Right atrium auricular region (tissue), 2 donors: ENCODE measurements at regions not wholly inside any gene's neighbourhood (a gene's known extent, or its start where the extent isn't known, plus 50 kb on each side); places are given as distances from the start of the nearest gene placed in this dataset.

Source experiments
- DNase-seq: peaks from one replicate; pipeline ENCODE4 v3.0.0-alpha.2; 2019; ENCODE audit warnings: low spot score
- H3K27ac ChIP-seq, 2 donors: fragments of 200-600 bp; sonication (generic); 1 replicate in 1 of 2; 2 replicates in 1 of 2; pipeline ENCODE4 v1.5.1; 2016 to 2019
- H3K27me3 ChIP-seq, 2 donors: fragments of 200-600 bp; sonication (generic); one replicate each; pipeline versions ENCODE4 v1.5.1 to v1.6.0; 2017 to 2019
- H3K36me3 ChIP-seq: fragments of 200-600 bp; sonication (generic); one replicate; pipeline ENCODE4 v1.5.1; 2016
- H3K4me1 ChIP-seq, 2 donors: fragments of 200-600 bp; sonication (generic); one replicate each; pipeline versions ENCODE4 v1.5.1 to v1.6.0; 2017 to 2019
- H3K4me3 ChIP-seq, 2 donors: fragments of 200-600 bp; sonication (generic); 1 replicate in 1 of 2; 2 replicates in 1 of 2; pipeline ENCODE4 v1.5.1; 2017 to 2019; ENCODE audit warnings: mild to moderate bottlenecking in 1 of 2, moderate library complexity in 1 of 2
- H3K9me3 ChIP-seq, 2 donors: fragments of 200-600 bp; sonication (generic); one replicate each; pipeline ENCODE4 v1.5.1; 2019
- CTCF ChIP-seq, 2 donors: fragments of 200-600 bp; sonication (generic); IDR thresholded peaks; one replicate each; pipeline ENCODE4 v1.5.1; 2019; ENCODE audit warnings: antibody characterized with exemption in 2 of 2

- no peak for TF ChIP-seq CTCF (IDR thresholded peaks at IDR 0.05)
- no peaks in the 10 kb centered on the region for H3K27me3 ChIP-seq
- no peak for DNase-seq
- H3K36me3 ChIP-seq = no peaks in the 10 kb centered on the region
- H3K27ac ChIP-seq = no peak overlapping the region
- H3K9me3 ChIP-seq = no peaks in the 10 kb centered on the region
- H3K4me3 ChIP-seq = no peak overlapping the region
- H3K4me1 ChIP-seq = no peaks in the 10 kb centered on the region
Measured at GRCh38 chr12:115569345-115570068, 708.0 kb downstream of the MED13L start.

DNA sequence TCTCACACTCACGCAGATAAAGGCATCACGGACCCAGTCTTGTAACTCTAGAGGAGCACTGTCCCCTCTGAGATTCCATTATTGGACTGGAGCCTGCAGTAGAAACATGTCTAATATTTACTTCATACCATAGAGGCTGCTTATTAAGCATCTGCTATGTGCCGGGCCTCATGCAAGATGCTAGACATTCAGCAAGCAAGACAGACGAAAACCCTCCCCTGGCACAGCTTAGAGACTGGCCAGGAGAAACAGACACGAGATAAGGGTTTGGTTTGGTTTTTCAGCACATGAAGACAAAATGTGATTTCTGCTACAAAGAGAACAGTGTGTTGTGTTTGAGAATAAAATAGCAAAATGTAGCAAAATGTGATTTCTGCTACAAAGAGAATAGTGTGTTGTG, 719.2 kb downstream of the MED13L start:
- no peaks in the 10 kb centered on the region for H3K36me3 ChIP-seq
- DNase-seq = no peak
- no peaks in the 10 kb centered on the region for H3K4me1 ChIP-seq
- H3K9me3 ChIP-seq = peaks cover 0 to 8% of the 10 kb centered on the region in 2 donors
- H3K27me3 ChIP-seq = no peaks in the 10 kb centered on the region
- H3K27ac ChIP-seq = no peak overlapping the region
- TF ChIP-seq CTCF (IDR thresholded peaks at IDR 0.05) = no peak
- H3K4me3 ChIP-seq = no peak overlapping the region

DNA sequence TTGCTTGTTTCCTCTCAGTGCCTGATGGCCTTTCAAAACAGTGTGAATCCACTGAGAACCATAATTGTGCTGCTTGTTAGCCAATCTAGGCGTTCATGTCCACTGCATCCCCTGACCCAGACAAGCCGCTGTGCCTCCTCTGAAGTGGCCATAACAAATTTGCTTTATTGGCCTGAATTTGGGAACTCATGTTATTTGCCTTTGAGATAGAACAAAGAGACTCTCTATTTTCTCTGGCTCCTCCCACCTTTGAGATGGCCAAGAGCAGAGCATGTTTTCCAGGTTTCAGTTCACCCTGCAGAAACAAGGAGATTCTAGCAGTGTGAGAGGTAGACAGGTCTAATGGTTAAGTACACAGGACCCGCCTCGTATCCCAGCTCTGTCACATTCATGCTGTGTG, 723.9 kb downstream of the MED13L start:
- H3K4me3 ChIP-seq = no peak overlapping the region
- peaks cover 0 to 8% of the 10 kb centered on the region in 2 donors for H3K9me3 ChIP-seq
- no peaks in the 10 kb centered on the region for H3K4me1 ChIP-seq
- no peak for DNase-seq
- no peak for TF ChIP-seq CTCF (IDR thresholded peaks at IDR 0.05)
- no peaks in the 10 kb centered on the region for H3K36me3 ChIP-seq
- H3K27ac ChIP-seq = no peak overlapping the region
- H3K27me3 ChIP-seq = no peaks in the 10 kb centered on the region

DNA sequence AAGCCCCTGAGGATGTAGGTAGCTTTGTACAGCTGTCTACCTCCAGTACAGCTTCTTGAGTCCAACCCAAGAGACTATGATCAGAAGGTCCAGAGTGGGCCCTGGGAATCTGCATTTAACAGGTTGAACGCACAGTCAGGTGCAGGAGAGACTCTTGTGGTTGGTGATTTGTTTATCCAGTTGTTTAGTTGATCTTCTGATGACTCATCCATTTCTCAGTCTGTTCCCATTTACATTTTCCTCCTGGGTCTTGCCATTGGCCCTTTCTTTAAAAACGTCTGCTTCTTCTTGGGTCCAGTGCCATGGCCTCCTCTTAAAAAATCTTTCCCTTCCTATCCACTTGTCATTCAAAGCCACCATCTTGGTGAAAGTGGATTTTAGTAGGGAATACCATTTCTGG, 734.2 kb downstream of the MED13L start:
- DNase-seq = no peak
- no peak overlapping the region for H3K4me3 ChIP-seq

DNA sequence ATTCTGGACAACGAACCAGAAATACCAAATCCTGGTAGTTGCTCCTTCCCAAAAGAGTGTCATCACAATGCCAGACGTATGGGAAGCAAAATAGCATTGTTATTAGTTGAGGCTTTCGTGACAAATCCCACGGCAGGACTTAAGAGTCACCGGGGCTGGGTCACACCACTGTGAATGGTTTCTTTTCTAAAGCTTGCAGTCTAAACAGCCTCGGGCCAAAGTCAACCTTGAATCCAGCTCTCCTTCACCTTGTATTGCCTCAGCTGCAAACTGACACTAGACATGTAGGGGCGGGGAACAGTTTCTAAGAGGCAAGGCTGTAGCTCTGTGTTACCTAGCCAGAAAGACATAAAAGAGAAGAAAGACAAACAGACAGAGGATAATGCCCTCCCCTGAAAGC, 734.8 kb downstream of the MED13L start:
- DNase-seq = no peak
- no peak for TF ChIP-seq CTCF (IDR thresholded peaks at IDR 0.05)
- no peak overlapping the region for H3K4me3 ChIP-seq
- H3K27ac ChIP-seq = no peak overlapping the region
- no peaks in the 10 kb centered on the region for H3K27me3 ChIP-seq
- H3K36me3 ChIP-seq = no peaks in the 10 kb centered on the region
- H3K9me3 ChIP-seq = peaks cover 0 to 16% of the 10 kb centered on the region in 2 donors
- H3K4me1 ChIP-seq = no peaks in the 10 kb centered on the region

More for the DNA sequence above, 734.2 kb downstream of the MED13L start:
- no peak for TF ChIP-seq CTCF (IDR thresholded peaks at IDR 0.05)
- Histone ChIP-seq H3K27me3 (no peaks in the 10 kb centered on the region), H3K36me3 (no peaks in the 10 kb centered on the region), H3K4me1 (no peaks in the 10 kb centered on the region), H3K9me3 (peaks cover 0 to 14% of the 10 kb centered on the region in 2 donors), H3K27ac (no peak overlapping the region)

DNA sequence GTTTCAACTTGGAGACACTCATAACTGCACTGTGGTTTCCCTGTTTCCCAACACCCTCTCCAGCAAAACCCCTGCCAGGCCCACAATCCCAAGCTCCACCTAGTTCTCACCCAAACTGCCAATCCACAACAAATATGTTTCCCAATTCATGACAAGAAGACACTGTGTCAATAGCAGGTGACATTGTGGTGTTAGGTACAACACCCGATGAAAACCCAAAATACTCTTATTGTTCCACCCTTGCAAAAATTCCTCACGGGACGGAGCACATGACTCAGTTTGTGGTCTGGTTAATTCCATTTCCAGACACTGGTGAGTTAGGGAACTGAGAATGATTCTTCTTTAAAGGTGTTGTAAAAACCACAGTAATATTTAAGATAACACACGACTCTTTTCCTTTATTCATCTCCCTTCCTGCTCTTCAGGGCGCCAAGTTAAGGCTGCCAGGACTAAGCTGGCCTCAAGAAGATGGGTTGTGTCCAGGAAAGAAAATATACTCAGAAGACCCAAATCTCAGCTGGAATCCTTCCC, 735.5 kb downstream of the MED13L start:
- H3K36me3 ChIP-seq = no peaks in the 10 kb centered on the region
- TF ChIP-seq CTCF (IDR thresholded peaks at IDR 0.05) = no peak
- no peak overlapping the region for H3K4me3 ChIP-seq
- no peaks in the 10 kb centered on the region for H3K27me3 ChIP-seq
- no peaks in the 10 kb centered on the region for H3K4me1 ChIP-seq
- no peak overlapping the region for H3K27ac ChIP-seq
- peaks cover 0 to 16% of the 10 kb centered on the region in 2 donors for H3K9me3 ChIP-seq
- DNase-seq = no peak
